ENCODE measurements at regions not wholly inside any gene's neighbourhood (a gene's known extent, or its start where the extent isn't known, plus 50 kb on each side); places are given as distances from the start of the nearest gene placed in this dataset.

- TF ChIP-seq CTCF (IDR thresholded peaks at IDR 0.05), result no peak
- TF ChIP-seq EZH2 (IDR thresholded peaks at IDR 0.05), result no peak
These were observed 188.4 kb downstream of the NPHP4 start for GRCh38 chr1:5803851-5804250.

Measured in neural progenitor cell (in vitro differentiated cells).